ENCODE measurements at regions not wholly inside any gene's neighbourhood (a gene's known extent, or its start where the extent isn't known, plus 50 kb on each side); places are given as distances from the start of the nearest gene placed in this dataset.

GRCh38 chr6:120873125-120873865, 461.0 kb downstream of the TBC1D32 start:
- no peaks in the 10 kb centered on the region for H3K27me3 ChIP-seq
- intact Hi-C loops (cut with DNase I): no loop called here
- no peaks in the 10 kb centered on the region for H3K36me3 ChIP-seq
- no peaks in the 10 kb centered on the region for H3K9me3 ChIP-seq
- no peak for TF ChIP-seq CTCF (IDR thresholded peaks at IDR 0.05)
- H3K27ac ChIP-seq: no peak overlapping the region
- no peak overlapping the region for H3K4me3 ChIP-seq
- DNase-seq (ENCODE audit: low spot score in 2 of 2): no peak
- H3K4me1 ChIP-seq: no peaks in the 10 kb centered on the region

- Histone ChIP-seq H3K4me3 (no peak overlapping the region), H3K9me3 (no peaks in the 10 kb centered on the region), H3K27ac (no peak overlapping the region), H3K4me1 (no peaks in the 10 kb centered on the region), H3K36me3 (no peaks in the 10 kb centered on the region), H3K27me3 (no peaks in the 10 kb centered on the region)
- intact Hi-C loops (cut with DNase I): no loop called here
- no peak for DNase-seq (ENCODE audit: low spot score in 2 of 2)
- TF ChIP-seq CTCF (IDR thresholded peaks at IDR 0.05): no peak
Observed at GRCh38 chr6:120872262-120872578, 462.1 kb downstream of the TBC1D32 start.

GRCh38 chr6:120871416-120872261, 462.6 kb downstream of the TBC1D32 start:
- intact Hi-C loops (cut with DNase I): no loop called here
- DNase-seq (ENCODE audit: low spot score in 2 of 2): no peak
- Histone ChIP-seq H3K27me3 (no peaks in the 10 kb centered on the region), H3K36me3 (no peaks in the 10 kb centered on the region), H3K9me3 (no peaks in the 10 kb centered on the region), H3K27ac (no peak overlapping the region), H3K4me3 (no peak overlapping the region), H3K4me1 (no peaks in the 10 kb centered on the region)
- TF ChIP-seq CTCF (IDR thresholded peaks at IDR 0.05): no peak

GRCh38 chr6:120869397-120869796, 464.9 kb downstream of the TBC1D32 start:
- no peak for TF ChIP-seq CTCF (IDR thresholded peaks at IDR 0.05)
- intact Hi-C loops (cut with DNase I): no loop called here
- Histone ChIP-seq H3K4me1 (no peaks in the 10 kb centered on the region), H3K4me3 (no peak overlapping the region), H3K27me3 (no peaks in the 10 kb centered on the region), H3K27ac (no peak overlapping the region), H3K9me3 (no peaks in the 10 kb centered on the region), H3K36me3 (no peaks in the 10 kb centered on the region)
- no peak for DNase-seq (ENCODE audit: low spot score in 2 of 2)

DNA sequence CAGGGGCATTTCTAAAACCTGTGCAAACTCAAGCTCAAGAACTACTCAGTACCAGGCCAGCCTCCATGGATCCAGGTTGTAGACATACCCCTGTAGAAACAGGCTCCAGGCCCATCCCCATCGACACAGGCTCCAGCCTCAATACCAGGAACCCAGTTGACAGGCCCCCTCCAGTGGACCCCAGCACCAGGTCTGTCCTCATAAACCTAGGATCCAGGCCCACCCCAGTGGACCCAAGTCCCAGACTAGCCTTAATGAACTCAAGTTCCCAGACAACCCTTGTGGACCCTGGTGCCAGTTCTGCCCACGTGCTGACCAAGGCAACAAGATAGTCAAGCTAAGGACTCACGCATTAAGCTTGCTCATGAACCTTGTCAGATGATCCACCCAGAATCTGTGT, 476.9 kb downstream of the TBC1D32 start:
- DNase-seq (ENCODE audit: low spot score in 2 of 2): no peak
- Histone ChIP-seq H3K27ac (no peak overlapping the region), H3K4me3 (no peak overlapping the region), H3K9me3 (no peaks in the 10 kb centered on the region), H3K4me1 (no peaks in the 10 kb centered on the region), H3K36me3 (no peaks in the 10 kb centered on the region), H3K27me3 (no peaks in the 10 kb centered on the region)
- no peak for TF ChIP-seq CTCF (IDR thresholded peaks at IDR 0.05)
- intact Hi-C loops (cut with DNase I): no loop called here

Measured in ascending aorta (tissue), 2 donors.